Activated CD4-positive, alpha-beta T cell treated with anti-CD3 and anti-CD28 coated beads, Interleukin-2, amount 10 ng/mL, durations not matched to agents 24 days and 14 days (primary cell): ENCODE measurements at regions not wholly inside any gene's neighbourhood (a gene's known extent, or its start where the extent isn't known, plus 50 kb on each side); places are given as distances from the start of the nearest gene placed in this dataset.

Source experiments
- DNase-seq: peaks from one replicate; pipeline ENCODE4 v3.0.0; 2022
- H3K27ac Mint-ChIP-seq: one replicate; pipeline ENCODE4 v1.8.0; 2022; ENCODE audit warnings: mild to moderate bottlenecking, mixed read lengths
- H3K27me3 Mint-ChIP-seq: one replicate; pipeline ENCODE4 v1.8.0; 2022; ENCODE audit warnings: mixed read lengths
- H3K36me3 Mint-ChIP-seq: one replicate; pipeline ENCODE4 v1.8.0; 2022; ENCODE audit warnings: low read depth, mild to moderate bottlenecking, mixed read lengths
- H3K4me1 Mint-ChIP-seq: one replicate; pipeline ENCODE4 v1.8.0; 2021; ENCODE audit warnings: mixed read lengths
- H3K4me3 Mint-ChIP-seq: one replicate; pipeline ENCODE4 v1.8.0; 2022; ENCODE audit warnings: mild to moderate bottlenecking, moderate library complexity, mixed read lengths
- H3K9me3 Mint-ChIP-seq: one replicate; pipeline ENCODE4 v1.8.0; 2021; ENCODE audit warnings: mixed read lengths
- intact Hi-C: fragments of 100-400 bp; cut with micrococcal nuclease; formaldehyde crosslinking; loops from one replicate; pipeline ENCODE4 v1.15.1; 2023

- H3K27me3 Mint-ChIP-seq = peaks cover 35% of the 10 kb centered on the region
- H3K9me3 Mint-ChIP-seq = no peaks in the 10 kb centered on the region
- H3K4me1 Mint-ChIP-seq = peaks cover 6% of the 10 kb centered on the region
- intact Hi-C loops = loop anchor here (1.0 to 10.0 kb wide), 3 partner anchors 52 to 588 kb away; no protein-coding TSS in a partner anchor
- no peak overlapping the region for H3K27ac Mint-ChIP-seq
- peak; percentile 89 for DNase-seq
- no peak overlapping the region for H3K4me3 Mint-ChIP-seq
- H3K36me3 Mint-ChIP-seq = no peaks in the 10 kb centered on the region
These were observed 67.0 kb downstream of the CHRNA1 start for GRCh38 chr2:174697255-174697654.

GRCh38 chr2:174694920-174695319 lies 69.4 kb downstream of the CHRNA1 start:
- H3K36me3 Mint-ChIP-seq = no peaks in the 10 kb centered on the region
- DNase-seq = no peak
- intact Hi-C loops = loop anchor here (5.0 to 10.0 kb wide), 2 partner anchors 417 to 590 kb away; no protein-coding TSS in a partner anchor
- peaks cover 5% of the 10 kb centered on the region for H3K4me1 Mint-ChIP-seq
- H3K9me3 Mint-ChIP-seq = no peaks in the 10 kb centered on the region
- no peak overlapping the region for H3K27ac Mint-ChIP-seq
- H3K27me3 Mint-ChIP-seq = peaks cover 28% of the 10 kb centered on the region
- H3K4me3 Mint-ChIP-seq = no peak overlapping the region

GRCh38 chr2:174694196-174694878 lies 69.9 kb downstream of the CHRNA1 start:
- Mint-ChIP-seq H3K4me3 (no peak overlapping the region), H3K27me3 (peaks cover 28% of the 10 kb centered on the region), H3K4me1 (peaks cover 5% of the 10 kb centered on the region), H3K9me3 (no peaks in the 10 kb centered on the region), H3K36me3 (no peaks in the 10 kb centered on the region), H3K27ac (no peak overlapping the region)
- intact Hi-C loops = loop anchor here (10.0 kb wide), 1 partner anchor 590 kb away; no protein-coding TSS in a partner anchor
- no peak for DNase-seq

DNA sequence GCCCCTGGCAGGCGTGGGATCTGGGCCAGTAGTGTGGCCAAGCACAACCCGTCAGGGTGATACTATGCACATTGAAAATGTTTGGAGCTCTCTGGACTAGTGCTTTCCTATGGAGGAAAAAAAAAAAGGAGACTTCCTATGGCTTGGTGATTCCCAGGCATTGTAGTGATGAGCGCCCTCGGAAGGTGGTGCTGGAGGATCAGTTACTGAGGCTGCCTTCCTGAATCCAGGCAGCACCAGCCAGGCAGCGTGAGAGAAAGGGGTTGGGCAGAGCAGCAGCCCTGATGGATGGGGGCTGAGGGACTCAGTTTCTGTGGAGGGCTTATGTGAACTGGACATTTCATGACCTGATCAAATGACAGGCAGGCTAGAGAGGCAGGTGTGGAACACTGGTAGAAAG lies 70.9 kb downstream of the CHRNA1 start:
- H3K36me3 Mint-ChIP-seq = no peaks in the 10 kb centered on the region
- DNase-seq = no peak
- peaks cover 11% of the 10 kb centered on the region for H3K4me1 Mint-ChIP-seq
- no peak overlapping the region for H3K4me3 Mint-ChIP-seq
- H3K27me3 Mint-ChIP-seq = peaks cover 28% of the 10 kb centered on the region
- H3K27ac Mint-ChIP-seq = no peak overlapping the region
- H3K9me3 Mint-ChIP-seq = no peaks in the 10 kb centered on the region
- intact Hi-C loops = loop anchor here (10.0 kb wide), 1 partner anchor 591 kb away; no protein-coding TSS in a partner anchor

GRCh38 chr2:174692256-174692919 lies 71.9 kb downstream of the CHRNA1 start:
- no peak overlapping the region for H3K4me3 Mint-ChIP-seq
- H3K27me3 Mint-ChIP-seq = peaks cover 27% of the 10 kb centered on the region
- H3K9me3 Mint-ChIP-seq = no peaks in the 10 kb centered on the region
- H3K36me3 Mint-ChIP-seq = no peaks in the 10 kb centered on the region
- H3K27ac Mint-ChIP-seq = no peak overlapping the region
- H3K4me1 Mint-ChIP-seq = peaks cover 16% of the 10 kb centered on the region
- DNase-seq = no peak
- intact Hi-C loops = loop anchor here (10.0 kb wide), 1 partner anchor 592 kb away; no protein-coding TSS in a partner anchor

GRCh38 chr2:174691201-174691779 lies 73.0 kb downstream of the CHRNA1 start:
- Mint-ChIP-seq H3K4me3 (no peak overlapping the region), H3K27ac (no peak overlapping the region), H3K9me3 (no peaks in the 10 kb centered on the region), H3K27me3 (peaks cover 22% of the 10 kb centered on the region), H3K36me3 (no peaks in the 10 kb centered on the region), H3K4me1 (peaks cover 13% of the 10 kb centered on the region)
- intact Hi-C loops = loop anchor here (10.0 kb wide), 1 partner anchor 594 kb away; no protein-coding TSS in a partner anchor
- DNase-seq = no peak

GRCh38 chr2:174690026-174690425 lies 74.2 kb downstream of the CHRNA1 start:
- no peak overlapping the region for H3K27ac Mint-ChIP-seq
- intact Hi-C loops = loop anchor here (10.0 kb wide), 1 partner anchor 595 kb away; no protein-coding TSS in a partner anchor
- H3K9me3 Mint-ChIP-seq = no peaks in the 10 kb centered on the region
- peaks cover 13% of the 10 kb centered on the region for H3K27me3 Mint-ChIP-seq
- peaks cover 16% of the 10 kb centered on the region for H3K4me1 Mint-ChIP-seq
- H3K4me3 Mint-ChIP-seq = no peak overlapping the region
- no peaks in the 10 kb centered on the region for H3K36me3 Mint-ChIP-seq
- DNase-seq = no peak

DNA sequence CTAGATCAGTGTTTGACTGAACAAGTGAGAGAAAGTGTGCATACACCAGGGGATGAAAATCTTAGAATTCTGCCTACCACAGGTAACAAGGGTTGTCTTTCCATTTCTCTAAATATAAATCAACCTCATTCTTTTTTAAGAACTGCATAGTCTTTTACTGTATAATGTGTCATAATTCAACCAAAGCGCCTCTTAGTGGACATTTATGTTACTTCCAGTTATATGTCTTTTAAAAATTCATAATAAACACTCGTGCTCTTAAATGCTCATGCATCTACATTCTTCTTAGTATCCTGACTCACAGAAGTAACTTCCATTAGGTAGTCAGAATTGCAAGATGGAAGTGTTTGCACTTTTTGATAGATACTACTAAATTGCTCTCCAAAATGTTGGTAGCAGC lies 76.2 kb downstream of the CHRNA1 start:
- DNase-seq = no peak
- Mint-ChIP-seq H3K27ac (no peak overlapping the region), H3K4me1 (peaks cover 30% of the 10 kb centered on the region), H3K27me3 (no peaks in the 10 kb centered on the region), H3K36me3 (no peaks in the 10 kb centered on the region), H3K9me3 (no peaks in the 10 kb centered on the region), H3K4me3 (no peak overlapping the region)
- intact Hi-C loops = loop anchor here (1.0 kb wide), 2 partner anchors 85 to 110 kb away; no protein-coding TSS in a partner anchor

DNA sequence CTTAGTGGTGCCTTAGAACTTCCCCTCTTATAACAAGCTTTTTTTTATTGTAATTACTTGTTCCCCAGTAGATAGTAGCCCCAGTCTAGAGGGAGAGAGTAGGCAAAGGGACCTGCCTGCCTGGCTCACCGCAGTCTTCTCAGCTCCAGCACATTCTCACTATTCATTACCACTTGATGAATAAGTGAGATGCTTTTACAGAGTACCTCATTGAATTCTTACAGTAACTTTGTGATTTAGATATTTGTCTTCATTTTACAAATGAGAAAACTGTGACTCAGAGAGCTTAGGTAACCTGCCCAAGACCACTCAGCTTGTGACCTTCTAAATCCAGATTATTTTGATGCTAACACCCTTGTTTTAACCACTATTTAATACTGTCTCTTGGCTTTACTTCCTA lies 77.8 kb downstream of the CHRNA1 start:
- Mint-ChIP-seq H3K4me1 (peaks cover 32% of the 10 kb centered on the region), H3K27ac (no peak overlapping the region), H3K9me3 (no peaks in the 10 kb centered on the region), H3K4me3 (no peak overlapping the region), H3K27me3 (no peaks in the 10 kb centered on the region), H3K36me3 (no peaks in the 10 kb centered on the region)
- intact Hi-C loops = no loop called here
- no peak for DNase-seq

DNA sequence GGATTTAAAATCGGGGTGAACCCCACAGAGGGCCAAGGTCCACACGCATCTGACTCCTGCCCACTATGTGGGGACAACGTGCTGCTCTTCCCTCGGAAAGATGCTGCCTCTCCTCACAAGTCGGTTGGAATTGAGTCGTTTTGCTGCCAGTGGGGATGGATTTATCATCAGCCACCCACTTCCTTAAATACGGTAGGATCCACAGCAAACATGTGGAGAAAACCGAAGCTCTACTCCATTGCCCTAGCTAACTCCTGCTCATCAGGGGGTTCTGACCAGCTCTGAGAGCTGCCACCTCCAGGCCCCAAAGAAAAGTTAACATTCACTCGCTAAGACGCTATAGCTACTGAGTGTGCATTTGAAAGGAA lies 80.9 kb downstream of the CHRNA1 start:
- H3K4me3 Mint-ChIP-seq = peak overlapping the region; percentile 92
- H3K27ac Mint-ChIP-seq = peak overlapping the region; percentile 97
- H3K27me3 Mint-ChIP-seq = no peaks in the 10 kb centered on the region
- DNase-seq = peak; percentile 73
- no peaks in the 10 kb centered on the region for H3K9me3 Mint-ChIP-seq
- H3K4me1 Mint-ChIP-seq = peaks cover 50% of the 10 kb centered on the region
- peaks cover 13% of the 10 kb centered on the region for H3K36me3 Mint-ChIP-seq
- intact Hi-C loops = loop anchor here (1.0 to 5.0 kb wide), 5 partner anchors 75 to 484 kb away; partner anchors contain the start of genes ATF2 and GPR155

- Mint-ChIP-seq H3K36me3 (peaks cover 14% of the 10 kb centered on the region), H3K27me3 (no peaks in the 10 kb centered on the region), H3K9me3 (no peaks in the 10 kb centered on the region), H3K4me3 (peak overlapping the region; percentile 92), H3K4me1 (peaks cover 50% of the 10 kb centered on the region), H3K27ac (peak overlapping the region; percentile 97)
- peak; percentile 89 for DNase-seq
- intact Hi-C loops = loop anchor here (1.0 to 5.0 kb wide), 6 partner anchors 48 to 485 kb away; partner anchors contain the start of genes ATF2 and GPR155
These were observed 81.5 kb downstream of the CHRNA1 start for GRCh38 chr2:174682578-174683391.

DNA sequence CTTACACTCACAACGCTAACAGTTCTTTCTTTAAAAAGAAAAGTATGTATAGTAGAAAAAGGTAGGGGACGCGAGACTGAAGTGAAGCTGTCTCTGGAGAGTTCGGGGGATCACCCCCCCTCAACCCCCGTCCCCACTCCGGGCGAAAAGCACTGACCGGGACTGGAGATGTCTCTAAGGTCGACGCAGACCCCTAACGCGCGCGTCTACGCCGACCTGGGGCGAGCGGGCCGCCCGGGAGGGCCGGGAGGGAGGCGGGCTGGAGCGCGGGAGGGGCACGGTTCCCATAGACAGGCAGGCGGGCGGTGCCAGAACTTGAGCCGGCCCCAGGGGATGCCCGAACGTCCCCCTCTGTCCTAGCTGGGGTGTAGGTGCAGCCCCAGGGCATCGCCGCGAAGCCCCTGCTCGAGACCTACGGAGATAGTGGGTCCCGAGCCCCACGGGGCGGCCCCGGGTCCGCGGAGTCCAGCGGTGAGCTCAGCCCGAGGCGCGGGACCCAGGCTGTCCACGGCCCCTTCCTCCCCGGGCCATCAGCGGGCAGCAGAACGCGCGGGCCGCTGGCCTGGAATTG lies 82.2 kb downstream of the CHRNA1 start:
- Mint-ChIP-seq H3K36me3 (peaks cover 16% of the 10 kb centered on the region), H3K27me3 (no peaks in the 10 kb centered on the region), H3K27ac (peak overlapping the region; percentile 77), H3K9me3 (no peaks in the 10 kb centered on the region), H3K4me1 (peaks cover 55% of the 10 kb centered on the region), H3K4me3 (peak overlapping the region; percentile 83)
- intact Hi-C loops = loop anchor here (1.0 to 5.0 kb wide), 4 partner anchors 48 to 485 kb away; partner anchors contain the start of genes ATF2 and GPR155
- peak; percentile 83 for DNase-seq
